HG03520 (cell line): ENCODE measurements at regions not wholly inside any gene's neighbourhood (a gene's known extent, or its start where the extent isn't known, plus 50 kb on each side); places are given as distances from the start of the nearest gene placed in this dataset.

Experiments used
- ATAC-seq: cut with Tn5 transposase; IDR thresholded peaks from one replicate; pipeline ENCODE4 v1.9.1; 2021; ENCODE audit warnings: mild to moderate bottlenecking, moderate library complexity; ENCODE audit not compliant: unreplicated experiment

DNA sequence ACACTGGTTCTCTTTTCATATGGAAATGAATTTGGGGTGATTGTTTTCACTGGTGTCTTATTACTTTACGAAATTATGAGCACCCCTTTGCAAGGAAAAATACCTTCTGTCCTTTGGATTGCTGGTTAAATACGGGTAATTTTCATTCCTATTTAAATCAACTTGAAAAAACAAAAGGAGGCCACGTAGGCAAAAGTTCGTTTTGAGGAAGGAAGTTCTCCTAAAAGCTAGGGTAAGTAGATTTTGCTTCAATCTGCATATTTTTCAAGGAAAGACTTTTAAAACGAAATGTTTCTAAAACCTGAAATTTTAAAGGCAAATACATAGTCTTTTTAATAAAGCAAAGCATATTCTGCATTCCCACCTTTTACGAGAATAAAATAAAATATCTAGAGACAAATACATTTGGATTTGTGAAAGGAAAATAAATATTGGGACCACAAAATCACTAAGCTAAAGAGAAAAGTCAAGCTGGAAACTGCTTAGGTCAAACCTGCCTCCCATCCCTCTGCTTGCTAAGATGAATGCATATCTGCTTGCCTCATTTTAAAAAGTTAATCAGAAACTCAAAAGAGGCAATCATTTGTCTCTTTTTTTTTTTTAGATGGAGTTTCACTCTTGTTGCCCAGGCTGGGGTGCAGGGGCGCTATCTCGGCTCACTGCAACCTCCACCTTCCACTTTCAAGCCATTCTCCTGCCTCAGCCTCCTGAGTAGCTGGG lies 70.9 kb upstream of the ETS2 start:
- no peak for ATAC-seq

DNA sequence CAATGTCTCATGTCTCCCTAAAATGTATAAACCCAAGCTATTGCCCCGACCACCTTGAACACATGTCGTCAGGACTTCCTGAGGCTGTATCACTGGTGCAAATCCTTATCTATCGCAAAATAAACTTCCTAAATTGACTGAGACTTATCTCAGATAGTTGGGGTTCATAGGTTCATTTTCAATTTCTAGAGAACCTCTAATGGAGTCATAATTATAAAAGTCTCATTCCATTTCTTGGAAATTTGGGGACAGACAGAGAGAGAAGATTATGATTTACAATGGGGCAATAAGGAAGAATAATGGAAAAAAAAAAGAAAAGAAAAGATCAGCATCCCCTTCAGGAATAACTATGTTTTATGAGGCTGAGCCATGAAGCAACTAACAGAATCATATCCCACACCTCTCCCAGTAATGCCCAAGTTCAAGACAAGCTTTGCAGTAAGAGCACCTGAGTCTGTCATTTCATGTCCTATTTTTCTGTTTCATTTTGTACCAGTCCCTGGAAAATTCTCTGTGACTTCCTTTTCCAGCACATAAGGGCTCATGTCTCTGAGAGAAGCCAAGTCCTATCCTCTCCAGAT lies 70.0 kb upstream of the ETS2 start:
- ATAC-seq, result no peak

DNA sequence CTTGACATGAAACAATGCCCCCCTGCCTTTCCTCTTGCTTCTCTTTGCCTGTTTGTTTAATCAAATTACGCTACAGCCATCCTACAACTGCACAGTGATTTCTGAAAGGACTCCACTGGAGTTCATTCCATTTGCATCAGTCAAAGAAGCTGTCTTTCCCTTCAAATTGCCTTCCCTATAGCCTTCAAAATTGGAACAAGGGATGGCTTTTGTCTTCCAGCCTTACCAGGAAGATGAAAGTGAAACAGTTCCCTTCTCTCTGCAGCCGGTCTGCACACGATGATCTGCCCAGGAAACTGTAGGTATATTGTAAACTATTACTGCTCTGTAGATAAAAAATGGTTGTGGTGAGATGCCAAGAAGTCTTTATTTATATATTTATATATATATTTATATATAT lies 65.6 kb upstream of the ETS2 start:
- ATAC-seq, result no peak

DNA sequence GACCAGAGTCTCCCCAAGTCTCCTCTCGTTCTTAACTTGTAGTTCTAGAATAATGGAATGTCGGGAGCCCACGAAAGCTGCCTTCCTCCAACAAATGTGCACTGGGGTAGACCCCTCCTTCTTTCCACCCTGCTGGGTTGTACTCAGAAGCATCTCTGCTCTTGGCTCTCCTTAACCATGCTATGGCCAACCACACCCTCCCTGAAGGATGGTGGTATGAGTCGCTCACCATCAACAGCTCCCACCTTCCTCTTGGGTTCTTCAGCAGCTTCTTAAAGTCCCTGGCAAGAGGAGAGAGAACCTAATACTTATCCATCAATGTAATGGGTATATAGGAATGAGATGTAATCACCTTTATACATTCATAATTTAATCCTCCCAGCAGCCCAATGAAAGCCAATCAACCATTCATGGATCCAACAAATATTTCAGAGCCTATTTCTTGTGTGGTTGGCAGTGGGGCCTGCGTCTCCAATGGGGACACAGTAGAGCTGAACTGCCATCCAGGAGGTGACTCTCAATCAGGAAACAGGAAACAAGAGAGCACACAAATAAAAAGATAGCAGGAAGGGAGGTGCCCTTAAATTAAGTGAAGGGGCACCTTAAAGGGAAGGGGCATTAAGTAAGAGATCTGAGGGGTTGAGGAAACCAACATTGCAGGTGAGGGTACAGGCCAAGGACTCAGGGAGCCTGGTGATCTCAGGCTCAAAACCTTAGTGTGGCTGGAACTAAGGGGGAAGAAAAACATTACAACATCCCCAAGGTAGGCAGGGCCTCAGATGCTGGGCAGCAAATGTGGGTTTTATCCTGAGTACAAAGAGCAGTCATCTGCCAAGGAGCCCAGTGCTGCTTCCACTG lies 64.4 kb upstream of the ETS2 start:
- ATAC-seq, result no peak

DNA sequence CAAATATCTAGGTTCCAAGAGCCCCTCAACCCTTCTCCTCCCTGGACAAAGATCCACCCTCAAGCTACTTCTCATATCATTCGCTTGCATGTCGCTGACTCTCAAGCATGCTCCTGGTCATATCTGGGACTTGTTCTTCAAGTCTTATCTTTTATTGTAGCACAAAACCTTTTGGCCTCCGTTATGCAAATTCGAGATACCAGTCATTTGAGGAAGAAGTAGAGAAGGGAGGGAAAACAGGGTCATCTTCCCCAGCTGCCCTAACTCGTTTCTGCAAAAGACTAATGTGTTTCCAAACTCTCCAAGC lies 63.8 kb upstream of the ETS2 start:
- no peak for ATAC-seq

DNA sequence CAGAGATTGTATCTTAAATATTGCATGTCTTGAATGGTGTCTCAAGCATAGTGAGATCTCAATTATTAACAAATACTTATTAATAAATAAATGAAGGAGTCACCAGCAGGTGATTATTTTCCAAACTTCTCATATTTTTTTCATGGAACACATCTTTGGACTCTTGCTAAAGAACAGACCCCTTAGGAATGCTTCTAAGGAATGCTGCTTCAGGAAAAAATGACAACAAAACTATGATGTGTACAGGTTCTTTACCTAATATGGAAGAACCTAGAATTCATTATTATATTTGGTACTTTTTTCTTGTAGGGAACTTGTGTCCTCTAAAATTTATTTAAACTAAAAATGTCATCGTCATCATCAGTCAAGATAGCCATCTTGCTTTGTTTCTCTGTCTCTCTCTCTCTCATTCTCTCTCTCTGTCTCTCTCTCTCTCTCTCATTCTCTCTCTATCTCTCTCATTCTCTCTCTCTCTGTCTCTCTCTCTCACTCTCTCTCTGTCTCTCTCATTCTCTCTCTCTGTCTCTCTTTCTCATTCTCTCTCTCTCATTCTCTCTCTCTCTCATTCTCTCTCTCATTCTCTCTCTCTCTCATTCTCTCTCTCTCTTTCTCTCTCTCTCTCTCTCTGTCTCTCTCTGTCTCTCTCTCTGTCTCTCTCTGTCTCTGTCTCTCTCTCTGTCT lies 63.0 kb upstream of the ETS2 start:
- ATAC-seq, result no peak

DNA sequence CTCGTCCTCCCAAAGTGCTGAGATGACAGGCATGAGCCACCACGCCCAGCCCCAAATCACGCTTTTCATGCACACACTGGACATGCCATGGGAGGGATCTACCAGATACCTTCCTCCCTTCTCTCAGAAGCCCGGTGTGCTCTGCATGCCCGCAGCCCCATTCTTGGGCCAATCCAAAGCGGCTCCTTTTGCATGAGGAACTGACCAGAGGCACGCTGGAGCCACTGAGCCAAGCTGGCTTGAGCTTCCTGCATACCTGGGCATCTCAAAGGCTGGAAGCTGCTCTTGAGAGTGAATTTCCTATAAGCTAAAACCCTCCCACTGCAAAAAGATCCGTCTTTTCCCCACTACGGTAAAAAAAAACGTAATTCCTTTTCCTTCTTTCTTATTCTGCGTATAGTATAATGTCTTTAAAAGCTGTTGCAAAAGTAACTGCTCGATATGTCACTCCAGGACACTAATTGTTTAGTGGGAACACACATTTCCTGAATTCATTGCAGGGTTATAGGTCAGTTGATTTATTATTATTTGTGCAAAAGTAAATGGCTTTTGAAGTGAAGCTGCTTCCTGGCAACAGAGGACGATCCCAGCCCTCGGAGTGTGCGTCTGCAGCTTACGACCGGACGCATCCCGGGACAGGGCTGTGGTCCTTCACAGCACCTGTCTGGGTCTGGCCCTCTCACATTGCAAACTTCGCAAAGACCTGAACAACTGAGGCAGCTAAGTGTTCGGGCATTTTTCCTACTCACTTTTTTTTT lies 61.8 kb upstream of the ETS2 start:
- no peak for ATAC-seq

DNA sequence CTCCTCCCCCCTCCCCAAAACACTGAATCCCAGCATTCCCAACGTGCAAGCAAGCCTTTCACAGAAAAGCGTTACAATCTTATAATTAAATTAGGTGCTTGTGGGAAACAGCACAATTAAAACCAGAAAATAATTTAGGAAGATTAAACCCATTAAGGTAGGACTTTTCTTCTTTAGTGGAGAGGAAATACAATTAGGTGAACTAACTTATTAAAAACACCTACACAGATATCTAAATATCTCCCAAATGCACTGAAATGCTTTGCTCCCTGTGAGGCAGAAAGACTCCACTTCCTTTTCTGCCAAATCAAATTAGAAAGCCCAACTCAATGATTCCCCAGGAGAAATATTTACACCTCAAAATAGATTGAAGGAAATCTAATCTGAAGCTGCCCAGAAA lies 60.9 kb upstream of the ETS2 start:
- ATAC-seq, result no peak

DNA sequence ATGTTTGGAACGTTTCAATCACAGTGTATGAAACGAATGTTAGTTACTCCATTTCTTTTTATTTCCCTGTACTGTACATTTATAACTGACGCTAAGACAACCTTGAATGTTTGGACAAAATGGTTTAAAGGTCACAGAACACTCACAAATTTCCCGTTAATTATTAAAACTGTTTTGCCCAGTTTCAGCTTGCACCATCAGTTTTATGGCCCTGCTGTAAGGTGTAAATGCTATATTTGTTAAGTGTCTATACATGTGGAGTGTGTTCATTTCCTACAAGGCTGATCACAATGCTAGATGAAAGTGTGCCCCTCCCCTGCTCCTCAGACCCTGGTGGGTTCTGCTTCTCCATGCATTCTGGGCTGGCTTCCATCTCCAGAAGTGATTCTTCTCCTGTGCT lies 57.9 kb upstream of the ETS2 start:
- no peak for ATAC-seq

DNA sequence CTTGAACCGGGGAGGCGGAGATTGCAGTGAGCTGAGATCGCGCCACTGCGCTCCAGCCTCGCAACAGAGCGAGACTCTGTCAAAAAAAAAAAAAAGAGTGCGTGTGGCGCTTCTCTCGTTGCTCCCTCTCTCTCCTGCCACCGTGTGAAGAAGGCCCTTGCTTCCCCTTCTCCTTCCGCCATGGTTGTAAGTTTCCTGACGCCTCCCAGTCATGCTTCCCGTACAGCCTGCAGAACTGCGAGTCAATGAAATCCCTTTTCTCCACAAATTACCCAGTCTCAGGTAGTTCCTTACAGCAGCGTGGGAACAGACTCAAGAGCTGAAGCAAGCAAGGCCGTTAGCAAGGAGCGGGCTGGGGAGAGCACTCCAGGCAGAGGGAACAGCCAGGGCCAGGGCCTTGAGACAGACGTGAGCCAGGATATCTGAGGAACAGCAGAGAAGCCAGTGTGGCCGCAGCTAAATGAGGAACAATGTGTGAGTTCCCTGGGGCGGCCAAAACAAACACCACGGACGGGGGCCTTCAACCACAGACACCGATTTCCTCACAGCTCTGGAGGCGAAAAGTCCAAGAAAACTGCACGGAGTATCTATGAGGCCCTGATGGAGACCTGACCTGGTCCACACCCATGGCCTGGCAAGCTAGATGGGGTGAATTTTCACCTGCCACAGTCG lies 54.2 kb upstream of the ETS2 start:
- no peak for ATAC-seq

DNA sequence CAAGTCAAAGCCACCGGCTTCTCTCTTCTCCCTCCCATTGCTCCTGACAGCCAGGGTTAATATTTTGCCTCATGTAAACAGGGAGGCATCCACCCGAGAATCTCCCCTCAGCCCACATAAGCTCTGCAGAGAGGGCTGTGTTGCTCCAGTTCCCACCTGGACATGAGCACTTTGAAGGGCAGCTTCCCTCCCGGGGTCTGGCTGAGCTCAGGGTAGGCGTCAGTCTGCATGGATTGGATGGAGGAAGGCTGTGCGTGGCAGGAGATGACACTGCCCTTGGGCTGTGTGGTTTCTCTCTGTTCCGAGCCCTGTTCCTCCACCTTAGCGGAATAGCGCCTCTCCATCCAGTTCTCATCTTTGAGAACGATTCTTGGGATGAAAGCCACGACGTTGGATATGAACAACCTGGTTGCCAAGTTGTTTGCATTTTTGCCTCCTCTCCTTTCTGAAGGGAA lies 53.7 kb upstream of the ETS2 start:
- no peak for ATAC-seq

DNA sequence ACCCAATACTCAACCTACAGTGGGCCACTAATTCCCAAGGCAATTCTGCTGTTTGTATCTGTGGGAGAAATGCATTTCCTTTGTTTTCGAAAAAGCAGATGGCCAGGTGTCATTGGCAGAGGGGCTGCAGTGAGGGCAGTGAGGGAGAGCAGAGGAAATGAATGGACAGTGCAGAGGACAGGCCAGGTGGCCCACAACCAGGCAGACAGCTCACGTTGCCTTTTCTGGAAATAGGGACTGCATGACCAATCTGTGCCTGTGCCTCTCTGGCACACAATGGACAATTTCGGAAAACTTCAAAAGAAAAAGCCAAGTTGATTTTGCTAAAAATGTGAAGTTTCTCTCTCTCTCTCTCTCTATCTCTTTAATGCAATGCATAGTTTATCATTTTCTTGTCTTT lies 52.6 kb upstream of the ETS2 start:
- no peak for ATAC-seq

DNA sequence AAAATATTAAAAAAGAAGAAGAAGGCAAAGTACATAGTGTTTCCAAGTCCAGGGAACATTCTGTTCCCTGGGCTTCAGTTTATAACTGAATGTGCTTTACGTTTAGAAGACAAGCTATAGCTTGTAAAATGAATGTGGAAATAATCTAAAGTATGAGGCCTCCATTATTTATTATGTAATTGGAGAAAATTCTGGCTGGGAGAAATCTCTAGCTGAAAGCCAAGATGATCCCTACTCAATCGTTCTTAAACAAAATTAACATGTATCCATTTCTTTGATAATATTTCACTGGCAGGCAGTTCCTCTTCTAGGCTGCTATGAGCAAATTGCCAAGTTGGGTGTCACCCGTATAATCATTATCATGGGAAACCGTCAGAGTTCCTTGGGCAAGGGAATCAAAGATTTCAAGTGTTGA lies 52.2 kb upstream of the ETS2 start:
- ATAC-seq, result no peak
